DND-41 (cell line): ENCODE measurements at regions not wholly inside any gene's neighbourhood (a gene's known extent, or its start where the extent isn't known, plus 50 kb on each side); places are given as distances from the start of the nearest gene placed in this dataset.

ENCODE experiments used
- ATAC-seq: fragments of 200-7000 bp; cut with Tn5 transposase; 3 replicates; pipeline ENCODE4 v1.9.1; 2021; ENCODE audit warnings: low read depth; ENCODE audit not compliant: insufficient read depth
- DNase-seq: peaks from one replicate; pipeline ENCODE4 v3.0.0-alpha.2; 2020
- H2AFZ ChIP-seq: 2 replicates; pipeline ENCODE4 v1.6.0; 2012; ENCODE audit warnings: low read depth, low read length
- H3K27ac ChIP-seq: 2 replicates; pipeline ENCODE4 v1.5.1; 2012; ENCODE audit warnings: low read length, inconsistent platforms
- H3K27me3 ChIP-seq: fragments of 200-600 bp; sonication (generic); 2 replicates; pipeline ENCODE4 v1.6.0; 2012; ENCODE audit warnings: low read length, mild to moderate bottlenecking, inconsistent platforms; ENCODE audit not compliant: insufficient read depth, poor library complexity
- H3K36me3 ChIP-seq: 2 replicates; pipeline ENCODE4 v1.5.1; 2012; ENCODE audit warnings: low read length, inconsistent platforms; ENCODE audit not compliant: insufficient read depth
- H3K4me1 ChIP-seq: 2 replicates; pipeline ENCODE4 v1.5.1; 2012; ENCODE audit warnings: mild to moderate bottlenecking, low read length; ENCODE audit not compliant: insufficient read depth
- H3K4me2 ChIP-seq: 2 replicates; pipeline ENCODE4 v1.6.0; 2012; ENCODE audit warnings: mild to moderate bottlenecking, moderate library complexity, low read length, inconsistent platforms; ENCODE audit not compliant: insufficient read depth
- H3K4me3 ChIP-seq, 2 experiments: fragments of 200-600 bp in 1 of 2; shearing (Covaris generic) in 1 of 2; 2 replicates each; pipeline ENCODE4 v1.5.1; 2012 to 2016; ENCODE audit warnings: inconsistent platforms in 2 of 2, low read length in 2 of 2, mild to moderate bottlenecking in 2 of 2, low read depth in 1 of 2, moderate library complexity in 1 of 2
- H3K79me2 ChIP-seq: 2 replicates; pipeline ENCODE4 v1.6.0; 2012; ENCODE audit warnings: low read length, inconsistent platforms; ENCODE audit not compliant: insufficient read depth
- H3K9ac ChIP-seq: 2 replicates; pipeline ENCODE4 v1.6.0; 2012; ENCODE audit warnings: low read depth, mild to moderate bottlenecking, inconsistent platforms, low read length, moderate library complexity
- H3K9me3 ChIP-seq: 2 replicates; pipeline ENCODE4 v1.5.1; 2012; ENCODE audit warnings: low read length, moderate library complexity, mild to moderate bottlenecking, inconsistent platforms; ENCODE audit not compliant: insufficient read depth, severe bottlenecking
- H4K20me1 ChIP-seq: 2 replicates; pipeline ENCODE4 v1.6.0; 2012; ENCODE audit warnings: low read length; ENCODE audit not compliant: insufficient read depth
- CTCF ChIP-seq: IDR thresholded peaks from 2 replicates; pipeline ENCODE4 v1.5.1; 2012; ENCODE audit warnings: borderline replicate concordance, low read length, moderate library complexity, mild to moderate bottlenecking; ENCODE audit not compliant: poor library complexity, severe bottlenecking; ENCODE audit errors: extremely low read depth
- EZH2 ChIP-seq: IDR thresholded peaks from 3 replicates; pipeline ENCODE4 v1.6.1; 2012; ENCODE audit warnings: borderline replicate concordance, low read depth, mild to moderate bottlenecking, moderate library complexity, low read length, inconsistent platforms; ENCODE audit not compliant: severe bottlenecking

- no peaks in the 10 kb centered on the region for H3K9me3 ChIP-seq
- H3K36me3 ChIP-seq, result no peaks in the 10 kb centered on the region
- no peak overlapping the region for H3K4me3 ChIP-seq
- DNase-seq (no peak), ATAC-seq (no peak)
- H3K27ac ChIP-seq, result no peak overlapping the region
- H4K20me1 ChIP-seq, result peaks cover 3% of the 10 kb centered on the region; the same call in 1 of the 2 replicates
- H3K79me2 ChIP-seq, result no peaks in the 10 kb centered on the region
- H3K9ac ChIP-seq, result no peak overlapping the region
- TF ChIP-seq EZH2, result no peak
- TF ChIP-seq CTCF, result no peak
- H3K27me3 ChIP-seq, result peaks cover 22% of the 10 kb centered on the region
- no peaks in the 10 kb centered on the region for H3K4me1 ChIP-seq
- H3K4me2 ChIP-seq, result no peak overlapping the region
- H2AFZ ChIP-seq, result no peak overlapping the region
Observed at GRCh38 chr20:57826666-57827287, 117.0 kb upstream of the PMEPA1 start.

- no peak overlapping the region for H2AFZ ChIP-seq
- no peaks in the 10 kb centered on the region for H3K4me1 ChIP-seq
- no peaks in the 10 kb centered on the region for H3K9me3 ChIP-seq
- TF ChIP-seq CTCF (no peak), EZH2 (no peak)
- H4K20me1 ChIP-seq, result peaks cover 3% of the 10 kb centered on the region; the same call in 1 of the 2 replicates
- H3K79me2 ChIP-seq, result no peaks in the 10 kb centered on the region
- no peak overlapping the region for H3K27ac ChIP-seq
- H3K36me3 ChIP-seq, result no peaks in the 10 kb centered on the region
- H3K27me3 ChIP-seq, result peaks cover 18% of the 10 kb centered on the region
- no peak overlapping the region for H3K4me2 ChIP-seq
- no peak overlapping the region for H3K4me3 ChIP-seq
- H3K9ac ChIP-seq, result no peak overlapping the region
- DNase-seq, result no peak
- ATAC-seq, result no peak
Observed at GRCh38 chr20:57824909-57825308, 115.1 kb upstream of the PMEPA1 start.

- H3K79me2 ChIP-seq, result no peaks in the 10 kb centered on the region
- ATAC-seq (no peak), DNase-seq (no peak)
- peaks cover 24% of the 10 kb centered on the region for H3K27me3 ChIP-seq
- H2AFZ ChIP-seq, result no peak overlapping the region
- no peak overlapping the region for H3K27ac ChIP-seq
- TF ChIP-seq CTCF (no peak), EZH2 (no peak)
- no peaks in the 10 kb centered on the region for H3K9me3 ChIP-seq
- no peaks in the 10 kb centered on the region for H3K36me3 ChIP-seq
- H3K4me1 ChIP-seq, result no peaks in the 10 kb centered on the region
- no peak overlapping the region for H3K9ac ChIP-seq
- H3K4me3 ChIP-seq, result no peak overlapping the region
- H3K4me2 ChIP-seq, result no peak overlapping the region
- no peaks in the 10 kb centered on the region; the same call in none of the 2 replicates for H4K20me1 ChIP-seq
Observed at GRCh38 chr20:57821935-57822334, 112.1 kb upstream of the PMEPA1 start.
